Vagina (tissue), 2 donors: ENCODE measurements at regions not wholly inside any gene's neighbourhood (a gene's known extent, or its start where the extent isn't known, plus 50 kb on each side); places are given as distances from the start of the nearest gene placed in this dataset.

Experiments
- DNase-seq, 2 donors: peaks; one replicate each; pipeline ENCODE4 v3.0.0-alpha.2; 2017; ENCODE audit errors: extremely low spot score in 2 of 2
- H3K27ac ChIP-seq: fragments of 200-600 bp; sonication (generic); one replicate; pipeline ENCODE4 v1.5.1; 2019
- H3K27me3 ChIP-seq: fragments of 200-600 bp; sonication (generic); one replicate; pipeline ENCODE4 v1.5.1; 2019
- H3K36me3 ChIP-seq, 2 donors: fragments of 200-600 bp; sonication (generic); one replicate each; pipeline ENCODE4 v1.5.1; 2017 to 2019
- H3K4me1 ChIP-seq: fragments of 200-600 bp; sonication (generic); one replicate; pipeline ENCODE4 v1.5.1; 2019
- H3K4me3 ChIP-seq, 2 donors: fragments of 200-600 bp; sonication (generic); 1 replicate in 1 of 2; 2 replicates in 1 of 2; pipeline ENCODE4 v1.5.1; 2016 to 2019
- H3K9me3 ChIP-seq: fragments of 200-600 bp; sonication (generic); one replicate; pipeline ENCODE4 v1.5.1; 2019
- CTCF ChIP-seq, 3 experiments: fragments of 450-650 bp in 2 of 3; fragments of 200-600 bp in 1 of 3; sonication (generic) in 1 of 3; IDR thresholded peaks; one replicate each; pipeline ENCODE4 v1.5.1; 2017 to 2019; ENCODE audit warnings: antibody characterized with exemption in 3 of 3, mild to moderate bottlenecking in 2 of 3, moderate library complexity in 2 of 3
- POLR2A ChIP-seq, 2 donors: fragments of 450-650 bp; IDR thresholded peaks; one replicate each; pipeline ENCODE4 v1.6.1; 2017; ENCODE audit warnings: antibody characterized with exemption in 2 of 2, mild to moderate bottlenecking in 2 of 2, moderate library complexity in 2 of 2
- POLR2AphosphoS5 ChIP-seq, 2 donors: sonication (generic); formaldehyde crosslinking; IDR thresholded peaks; one replicate each; pipeline ENCODE4 v1.9.0; 2017; ENCODE audit warnings: antibody characterized with exemption in 2 of 2, mild to moderate bottlenecking in 2 of 2, low read depth in 1 of 2; ENCODE audit not compliant: insufficient read depth in 1 of 2
- intact Hi-C: fragments of 100-400 bp; cut with DNase I; formaldehyde crosslinking; loops from one replicate; pipeline ENCODE4 v1.15.1; 2023

GRCh38 chr19:30853036-30853435, 480.9 kb downstream of the ZNF536 start:
- no peaks in the 10 kb centered on the region for H3K4me1 ChIP-seq
- intact Hi-C loops, result no loop called here
- no peaks in the 10 kb centered on the region for H3K27me3 ChIP-seq
- no peaks in the 10 kb centered on the region for H3K36me3 ChIP-seq
- H3K4me3 ChIP-seq, result no peak overlapping the region
- no peak for DNase-seq
- TF ChIP-seq POLR2A (IDR thresholded peaks at IDR 0.05), result no peak
- no peak for TF ChIP-seq CTCF (IDR thresholded peaks at IDR 0.05)
- no peak for TF ChIP-seq POLR2AphosphoS5 (IDR thresholded peaks at IDR 0.05; ENCODE audit: insufficient read depth in 1 of 2, low read depth in 1 of 2)
- no peaks in the 10 kb centered on the region for H3K9me3 ChIP-seq
- H3K27ac ChIP-seq, result no peak overlapping the region

- no peak for TF ChIP-seq POLR2AphosphoS5 (IDR thresholded peaks at IDR 0.05; ENCODE audit: insufficient read depth in 1 of 2, low read depth in 1 of 2)
- no peak for TF ChIP-seq CTCF (IDR thresholded peaks at IDR 0.05)
- TF ChIP-seq POLR2A (IDR thresholded peaks at IDR 0.05), result no peak
- no peak for DNase-seq
- Histone ChIP-seq H3K36me3 (no peaks in the 10 kb centered on the region), H3K4me3 (no peak overlapping the region), H3K27ac (no peak overlapping the region), H3K9me3 (no peaks in the 10 kb centered on the region), H3K27me3 (no peaks in the 10 kb centered on the region), H3K4me1 (no peaks in the 10 kb centered on the region)
- intact Hi-C loops, result no loop called here
These were observed 480.0 kb downstream of the ZNF536 start for GRCh38 chr19:30852168-30852567.

- Histone ChIP-seq H3K36me3 (no peaks in the 10 kb centered on the region), H3K9me3 (no peaks in the 10 kb centered on the region), H3K4me3 (no peak overlapping the region), H3K4me1 (no peaks in the 10 kb centered on the region), H3K27me3 (no peaks in the 10 kb centered on the region), H3K27ac (no peak overlapping the region)
- DNase-seq, result peak; percentile 64
- intact Hi-C loops, result no loop called here
- TF ChIP-seq POLR2AphosphoS5 (IDR thresholded peaks at IDR 0.05; ENCODE audit: insufficient read depth in 1 of 2, low read depth in 1 of 2), result no peak
- no peak for TF ChIP-seq CTCF (IDR thresholded peaks at IDR 0.05)
- no peak for TF ChIP-seq POLR2A (IDR thresholded peaks at IDR 0.05)
These were observed 479.5 kb downstream of the ZNF536 start for GRCh38 chr19:30851646-30852045.

GRCh38 chr19:30848636-30849425, 476.6 kb downstream of the ZNF536 start:
- Histone ChIP-seq H3K27me3 (no peaks in the 10 kb centered on the region), H3K4me1 (no peaks in the 10 kb centered on the region), H3K9me3 (no peaks in the 10 kb centered on the region), H3K4me3 (no peak overlapping the region), H3K27ac (no peak overlapping the region), H3K36me3 (no peaks in the 10 kb centered on the region)
- no peak for DNase-seq
- TF ChIP-seq CTCF (IDR thresholded peaks at IDR 0.05) (no peak), POLR2A (IDR thresholded peaks at IDR 0.05) (no peak), POLR2AphosphoS5 (IDR thresholded peaks at IDR 0.05; ENCODE audit: insufficient read depth in 1 of 2, low read depth in 1 of 2) (no peak)
- intact Hi-C loops, result no loop called here

GRCh38 chr19:30846102-30846501, 473.9 kb downstream of the ZNF536 start:
- no peak for DNase-seq
- H3K27ac ChIP-seq, result no peak overlapping the region
- no peaks in the 10 kb centered on the region for H3K36me3 ChIP-seq
- no peak for TF ChIP-seq CTCF (IDR thresholded peaks at IDR 0.05)
- no peak for TF ChIP-seq POLR2AphosphoS5 (IDR thresholded peaks at IDR 0.05; ENCODE audit: insufficient read depth in 1 of 2, low read depth in 1 of 2)
- no peak for TF ChIP-seq POLR2A (IDR thresholded peaks at IDR 0.05)
- no peaks in the 10 kb centered on the region for H3K4me1 ChIP-seq
- no peaks in the 10 kb centered on the region for H3K9me3 ChIP-seq
- intact Hi-C loops, result no loop called here
- H3K4me3 ChIP-seq, result no peak overlapping the region
- H3K27me3 ChIP-seq, result no peaks in the 10 kb centered on the region
